GM23338 (cell line): ENCODE measurements at regions not wholly inside any gene's neighbourhood (a gene's known extent, or its start where the extent isn't known, plus 50 kb on each side); places are given as distances from the start of the nearest gene placed in this dataset.

Experiments used
- CREB1 ChIP-seq: fragments of 250-450 bp; sonication (Bioruptor Pico); IDR thresholded peaks from 2 replicates; pipeline ENCODE4 v1.5.0; 2020; ENCODE audit warnings: low read depth, mild to moderate bottlenecking, moderate library complexity
- EZH2 ChIP-seq: fragments of 200-600 bp; sonication (generic); IDR thresholded peaks from one replicate; pipeline ENCODE4 v1.8.0; 2017; ENCODE audit warnings: antibody characterized with exemption, mild to moderate bottlenecking, low read depth; ENCODE audit not compliant: unreplicated experiment
- EZH2phosphoT487 ChIP-seq: fragments of 200-600 bp; sonication (generic); IDR thresholded peaks from one replicate; pipeline ENCODE4 v1.8.1; 2018; ENCODE audit warnings: antibody characterized with exemption; ENCODE audit not compliant: unreplicated experiment
- JUNB ChIP-seq: IDR thresholded peaks from one replicate; pipeline ENCODE4 v1.6.1; 2016; ENCODE audit warnings: antibody characterized with exemption; ENCODE audit not compliant: unreplicated experiment
- POLR2AphosphoS5 ChIP-seq: IDR thresholded peaks from 2 replicates; pipeline ENCODE4 v1.6.1; 2016; ENCODE audit warnings: antibody characterized with exemption, low read depth
- STAT1 ChIP-seq: IDR thresholded peaks from one replicate; pipeline ENCODE4 v1.6.1; 2016; ENCODE audit warnings: antibody characterized with exemption; ENCODE audit not compliant: unreplicated experiment
- ZNF114 ChIP-seq: fragments of 250-450 bp; sonication (Bioruptor Pico); IDR thresholded peaks from 2 replicates; pipeline ENCODE4 v1.5.0; 2020; ENCODE audit warnings: mild to moderate bottlenecking, moderate library complexity
- ZNF331 ChIP-seq: fragments of 250-450 bp; sonication (Bioruptor Pico); IDR thresholded peaks from 2 replicates; pipeline ENCODE4 v1.5.0; 2020; ENCODE audit warnings: low read depth, mild to moderate bottlenecking, moderate library complexity
- TF ChIP-seq, protein P1 (sequence below): IDR thresholded peaks from 2 replicates; pipeline ENCODE4 v1.6.1; 2016; ENCODE audit warnings: antibody characterized with exemption
- TF ChIP-seq, protein P2 (sequence below), 2 experiments: fragments of 200-600 bp in 1 of 2; sonication (generic) in 1 of 2; conservative IDR thresholded peaks; 2 replicates each; pipeline versions ENCODE4 v1.5.1 to v1.6.1; 2016 to 2017; ENCODE audit warnings: antibody characterized with exemption in 2 of 2, low read depth in 2 of 2, mild to moderate bottlenecking in 2 of 2, moderate library complexity in 1 of 2
- TF ChIP-seq, protein P3 (sequence below): IDR thresholded peaks from one replicate; pipeline ENCODE4 v1.6.1; 2018; ENCODE audit warnings: antibody characterized with exemption; ENCODE audit not compliant: unreplicated experiment

DNA sequence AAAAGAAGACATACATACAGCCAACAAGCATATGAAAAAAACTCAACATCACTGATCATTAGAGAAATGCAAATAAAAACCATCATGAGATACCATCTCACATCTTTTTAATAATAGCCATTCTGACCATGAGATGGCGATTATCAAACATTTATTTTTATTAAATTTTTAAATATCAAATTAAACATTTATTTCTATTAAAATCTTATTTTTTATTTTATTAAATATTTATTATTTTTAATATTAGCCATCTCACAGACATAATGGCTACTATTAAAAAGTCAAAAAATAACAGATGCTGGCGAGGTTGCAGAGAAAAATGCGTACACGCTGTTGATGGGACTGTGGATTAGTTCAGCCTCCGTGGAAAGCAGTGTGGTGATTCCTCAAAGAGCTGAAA lies 264.8 kb upstream of the TENM4 start:
- TF ChIP-seq EZH2 = no peak
- TF ChIP-seq, protein P1, sequence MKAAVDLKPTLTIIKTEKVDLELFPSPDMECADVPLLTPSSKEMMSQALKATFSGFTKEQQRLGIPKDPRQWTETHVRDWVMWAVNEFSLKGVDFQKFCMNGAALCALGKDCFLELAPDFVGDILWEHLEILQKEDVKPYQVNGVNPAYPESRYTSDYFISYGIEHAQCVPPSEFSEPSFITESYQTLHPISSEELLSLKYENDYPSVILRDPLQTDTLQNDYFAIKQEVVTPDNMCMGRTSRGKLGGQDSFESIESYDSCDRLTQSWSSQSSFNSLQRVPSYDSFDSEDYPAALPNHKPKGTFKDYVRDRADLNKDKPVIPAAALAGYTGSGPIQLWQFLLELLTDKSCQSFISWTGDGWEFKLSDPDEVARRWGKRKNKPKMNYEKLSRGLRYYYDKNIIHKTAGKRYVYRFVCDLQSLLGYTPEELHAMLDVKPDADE = no peak
- TF ChIP-seq, protein P2, sequence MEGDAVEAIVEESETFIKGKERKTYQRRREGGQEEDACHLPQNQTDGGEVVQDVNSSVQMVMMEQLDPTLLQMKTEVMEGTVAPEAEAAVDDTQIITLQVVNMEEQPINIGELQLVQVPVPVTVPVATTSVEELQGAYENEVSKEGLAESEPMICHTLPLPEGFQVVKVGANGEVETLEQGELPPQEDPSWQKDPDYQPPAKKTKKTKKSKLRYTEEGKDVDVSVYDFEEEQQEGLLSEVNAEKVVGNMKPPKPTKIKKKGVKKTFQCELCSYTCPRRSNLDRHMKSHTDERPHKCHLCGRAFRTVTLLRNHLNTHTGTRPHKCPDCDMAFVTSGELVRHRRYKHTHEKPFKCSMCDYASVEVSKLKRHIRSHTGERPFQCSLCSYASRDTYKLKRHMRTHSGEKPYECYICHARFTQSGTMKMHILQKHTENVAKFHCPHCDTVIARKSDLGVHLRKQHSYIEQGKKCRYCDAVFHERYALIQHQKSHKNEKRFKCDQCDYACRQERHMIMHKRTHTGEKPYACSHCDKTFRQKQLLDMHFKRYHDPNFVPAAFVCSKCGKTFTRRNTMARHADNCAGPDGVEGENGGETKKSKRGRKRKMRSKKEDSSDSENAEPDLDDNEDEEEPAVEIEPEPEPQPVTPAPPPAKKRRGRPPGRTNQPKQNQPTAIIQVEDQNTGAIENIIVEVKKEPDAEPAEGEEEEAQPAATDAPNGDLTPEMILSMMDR (conservative IDR thresholded peaks at IDR 0.05; ENCODE audit: low read depth in 2 of 2) = no peak
- no peak for TF ChIP-seq POLR2AphosphoS5
- no peak for TF ChIP-seq EZH2phosphoT487
- TF ChIP-seq, protein P3, sequence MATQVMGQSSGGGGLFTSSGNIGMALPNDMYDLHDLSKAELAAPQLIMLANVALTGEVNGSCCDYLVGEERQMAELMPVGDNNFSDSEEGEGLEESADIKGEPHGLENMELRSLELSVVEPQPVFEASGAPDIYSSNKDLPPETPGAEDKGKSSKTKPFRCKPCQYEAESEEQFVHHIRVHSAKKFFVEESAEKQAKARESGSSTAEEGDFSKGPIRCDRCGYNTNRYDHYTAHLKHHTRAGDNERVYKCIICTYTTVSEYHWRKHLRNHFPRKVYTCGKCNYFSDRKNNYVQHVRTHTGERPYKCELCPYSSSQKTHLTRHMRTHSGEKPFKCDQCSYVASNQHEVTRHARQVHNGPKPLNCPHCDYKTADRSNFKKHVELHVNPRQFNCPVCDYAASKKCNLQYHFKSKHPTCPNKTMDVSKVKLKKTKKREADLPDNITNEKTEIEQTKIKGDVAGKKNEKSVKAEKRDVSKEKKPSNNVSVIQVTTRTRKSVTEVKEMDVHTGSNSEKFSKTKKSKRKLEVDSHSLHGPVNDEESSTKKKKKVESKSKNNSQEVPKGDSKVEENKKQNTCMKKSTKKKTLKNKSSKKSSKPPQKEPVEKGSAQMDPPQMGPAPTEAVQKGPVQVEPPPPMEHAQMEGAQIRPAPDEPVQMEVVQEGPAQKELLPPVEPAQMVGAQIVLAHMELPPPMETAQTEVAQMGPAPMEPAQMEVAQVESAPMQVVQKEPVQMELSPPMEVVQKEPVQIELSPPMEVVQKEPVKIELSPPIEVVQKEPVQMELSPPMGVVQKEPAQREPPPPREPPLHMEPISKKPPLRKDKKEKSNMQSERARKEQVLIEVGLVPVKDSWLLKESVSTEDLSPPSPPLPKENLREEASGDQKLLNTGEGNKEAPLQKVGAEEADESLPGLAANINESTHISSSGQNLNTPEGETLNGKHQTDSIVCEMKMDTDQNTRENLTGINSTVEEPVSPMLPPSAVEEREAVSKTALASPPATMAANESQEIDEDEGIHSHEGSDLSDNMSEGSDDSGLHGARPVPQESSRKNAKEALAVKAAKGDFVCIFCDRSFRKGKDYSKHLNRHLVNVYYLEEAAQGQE = no peak
- TF ChIP-seq CREB1 = no peak
- TF ChIP-seq JUNB = no peak
- TF ChIP-seq ZNF331 = no peak
- no peak for TF ChIP-seq ZNF114 (CRISPR knock-in tag)
- no peak for TF ChIP-seq STAT1
